ENCODE measurements at regions not wholly inside any gene's neighbourhood (a gene's known extent, or its start where the extent isn't known, plus 50 kb on each side); places are given as distances from the start of the nearest gene placed in this dataset.

- TF ChIP-seq SMC3 (IDR thresholded peaks at IDR 0.05) (no peak), HOXB5 (CRISPR knock-in tag; IDR thresholded peaks at IDR 0.05) (no peak), POLR2A (IDR thresholded peaks at IDR 0.05; ENCODE audit: low read length) (no peak), CHD2 (IDR thresholded peaks at IDR 0.05; ENCODE audit: low read length, partially characterized antibody) (no peak), MAX (IDR thresholded peaks at IDR 0.05) (no peak), RCOR1 (IDR thresholded peaks at IDR 0.05; ENCODE audit: low read depth, low read length) (no peak)
- TF ChIP-seq, protein P1, sequence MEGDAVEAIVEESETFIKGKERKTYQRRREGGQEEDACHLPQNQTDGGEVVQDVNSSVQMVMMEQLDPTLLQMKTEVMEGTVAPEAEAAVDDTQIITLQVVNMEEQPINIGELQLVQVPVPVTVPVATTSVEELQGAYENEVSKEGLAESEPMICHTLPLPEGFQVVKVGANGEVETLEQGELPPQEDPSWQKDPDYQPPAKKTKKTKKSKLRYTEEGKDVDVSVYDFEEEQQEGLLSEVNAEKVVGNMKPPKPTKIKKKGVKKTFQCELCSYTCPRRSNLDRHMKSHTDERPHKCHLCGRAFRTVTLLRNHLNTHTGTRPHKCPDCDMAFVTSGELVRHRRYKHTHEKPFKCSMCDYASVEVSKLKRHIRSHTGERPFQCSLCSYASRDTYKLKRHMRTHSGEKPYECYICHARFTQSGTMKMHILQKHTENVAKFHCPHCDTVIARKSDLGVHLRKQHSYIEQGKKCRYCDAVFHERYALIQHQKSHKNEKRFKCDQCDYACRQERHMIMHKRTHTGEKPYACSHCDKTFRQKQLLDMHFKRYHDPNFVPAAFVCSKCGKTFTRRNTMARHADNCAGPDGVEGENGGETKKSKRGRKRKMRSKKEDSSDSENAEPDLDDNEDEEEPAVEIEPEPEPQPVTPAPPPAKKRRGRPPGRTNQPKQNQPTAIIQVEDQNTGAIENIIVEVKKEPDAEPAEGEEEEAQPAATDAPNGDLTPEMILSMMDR (IDR thresholded peaks at IDR 0.05): no peak
- TF ChIP-seq, protein P2, sequence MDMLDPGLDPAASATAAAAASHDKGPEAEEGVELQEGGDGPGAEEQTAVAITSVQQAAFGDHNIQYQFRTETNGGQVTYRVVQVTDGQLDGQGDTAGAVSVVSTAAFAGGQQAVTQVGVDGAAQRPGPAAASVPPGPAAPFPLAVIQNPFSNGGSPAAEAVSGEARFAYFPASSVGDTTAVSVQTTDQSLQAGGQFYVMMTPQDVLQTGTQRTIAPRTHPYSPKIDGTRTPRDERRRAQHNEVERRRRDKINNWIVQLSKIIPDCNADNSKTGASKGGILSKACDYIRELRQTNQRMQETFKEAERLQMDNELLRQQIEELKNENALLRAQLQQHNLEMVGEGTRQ (IDR thresholded peaks at IDR 0.05): no peak
- TF ChIP-seq, protein P3, sequence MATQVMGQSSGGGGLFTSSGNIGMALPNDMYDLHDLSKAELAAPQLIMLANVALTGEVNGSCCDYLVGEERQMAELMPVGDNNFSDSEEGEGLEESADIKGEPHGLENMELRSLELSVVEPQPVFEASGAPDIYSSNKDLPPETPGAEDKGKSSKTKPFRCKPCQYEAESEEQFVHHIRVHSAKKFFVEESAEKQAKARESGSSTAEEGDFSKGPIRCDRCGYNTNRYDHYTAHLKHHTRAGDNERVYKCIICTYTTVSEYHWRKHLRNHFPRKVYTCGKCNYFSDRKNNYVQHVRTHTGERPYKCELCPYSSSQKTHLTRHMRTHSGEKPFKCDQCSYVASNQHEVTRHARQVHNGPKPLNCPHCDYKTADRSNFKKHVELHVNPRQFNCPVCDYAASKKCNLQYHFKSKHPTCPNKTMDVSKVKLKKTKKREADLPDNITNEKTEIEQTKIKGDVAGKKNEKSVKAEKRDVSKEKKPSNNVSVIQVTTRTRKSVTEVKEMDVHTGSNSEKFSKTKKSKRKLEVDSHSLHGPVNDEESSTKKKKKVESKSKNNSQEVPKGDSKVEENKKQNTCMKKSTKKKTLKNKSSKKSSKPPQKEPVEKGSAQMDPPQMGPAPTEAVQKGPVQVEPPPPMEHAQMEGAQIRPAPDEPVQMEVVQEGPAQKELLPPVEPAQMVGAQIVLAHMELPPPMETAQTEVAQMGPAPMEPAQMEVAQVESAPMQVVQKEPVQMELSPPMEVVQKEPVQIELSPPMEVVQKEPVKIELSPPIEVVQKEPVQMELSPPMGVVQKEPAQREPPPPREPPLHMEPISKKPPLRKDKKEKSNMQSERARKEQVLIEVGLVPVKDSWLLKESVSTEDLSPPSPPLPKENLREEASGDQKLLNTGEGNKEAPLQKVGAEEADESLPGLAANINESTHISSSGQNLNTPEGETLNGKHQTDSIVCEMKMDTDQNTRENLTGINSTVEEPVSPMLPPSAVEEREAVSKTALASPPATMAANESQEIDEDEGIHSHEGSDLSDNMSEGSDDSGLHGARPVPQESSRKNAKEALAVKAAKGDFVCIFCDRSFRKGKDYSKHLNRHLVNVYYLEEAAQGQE (IDR thresholded peaks at IDR 0.05): no peak
Observed at GRCh38 chr2:176774766-176775451, 437.7 kb upstream of the HNRNPA3 start.

Measured in A549 (cell line).